OCI-LY3 (cell line): ENCODE measurements at regions not wholly inside any gene's neighbourhood (a gene's known extent, or its start where the extent isn't known, plus 50 kb on each side); places are given as distances from the start of the nearest gene placed in this dataset.
"Not testable (repeated sequence)": the region's sequence is repeated elsewhere in the genome, so short reads cannot be mapped to it uniquely, and the experiment has no call there.

ENCODE experiments used
- H2AFZ ChIP-seq: fragments of 200-600, 300-600 bp; shearing (Covaris generic); 2 replicates; pipeline ENCODE4 v1.6.0; 2014; ENCODE audit warnings: antibody characterized with exemption, low read depth, low read length
- H3K27ac ChIP-seq: fragments of 200-600, 300-600 bp; sonication (generic); 2 replicates; pipeline ENCODE4 v1.5.1; 2014; ENCODE audit warnings: mild to moderate bottlenecking, low read length, moderate library complexity, mixed read lengths
- H3K27me3 ChIP-seq: fragments of 200-600, 300-600 bp; sonication (generic); 2 replicates; pipeline ENCODE4 v1.6.1; 2014; ENCODE audit warnings: low read depth, low read length, mixed read lengths
- H3K36me3 ChIP-seq: fragments of 200-600, 300-600 bp; sonication (generic); replicated peaks from 2 replicates; pipeline ENCODE3; 2014; ENCODE audit warnings: low read depth, low read length, mixed read lengths
- H3K4me1 ChIP-seq: fragments of 300-600, 200-600 bp; sonication (generic); 2 replicates; pipeline ENCODE4 v1.6.1; 2014; ENCODE audit warnings: low read length, mixed read lengths
- H3K4me2 ChIP-seq: fragments of 200-600, 300-600 bp; sonication (generic); 2 replicates; pipeline ENCODE4 v1.6.1; 2014; ENCODE audit warnings: low read length, mixed read lengths
- H3K4me3 ChIP-seq: fragments of 300-600, 200-600 bp; sonication (generic); 2 replicates; pipeline ENCODE4 v1.5.1; 2014; ENCODE audit warnings: antibody characterized with exemption, mild to moderate bottlenecking, low read length, moderate library complexity
- H3K79me2 ChIP-seq: fragments of 300-600, 200-600 bp; shearing (Covaris generic); 2 replicates; pipeline ENCODE4 v1.6.1; 2014; ENCODE audit warnings: mild to moderate bottlenecking, low read length, mixed read lengths
- H3K9ac ChIP-seq: fragments of 300-600, 200-600 bp; shearing (Covaris generic); 2 replicates; pipeline ENCODE4 v1.6.0; 2014; ENCODE audit warnings: mild to moderate bottlenecking, low read length, moderate library complexity
- H3K9me3 ChIP-seq: fragments of 200-600, 300-600 bp; shearing (Covaris generic); 2 replicates; pipeline ENCODE4 v1.6.1; 2014; ENCODE audit warnings: low read length, mixed read lengths; ENCODE audit not compliant: insufficient read depth
- H4K20me1 ChIP-seq: fragments of 200-600, 300-600 bp; sonication (generic); 2 replicates; pipeline ENCODE4 v1.6.1; 2016; ENCODE audit warnings: low read length, mixed read lengths; ENCODE audit not compliant: insufficient read depth
- CTCF ChIP-seq: fragments of 200-600, 300-600 bp; sonication (generic); IDR thresholded peaks from 2 replicates; pipeline ENCODE4 v1.5.1; 2014; ENCODE audit warnings: antibody characterized with exemption, low read length, low read depth
- EZH2phosphoT487 ChIP-seq: fragments of 200-600 bp; shearing (Covaris generic); IDR thresholded peaks from 2 replicates; pipeline ENCODE4 v1.6.1; 2018; ENCODE audit warnings: antibody characterized with exemption, mixed run types, low read depth

- Histone ChIP-seq H3K36me3 (no peaks in the 10 kb centered on the region), H3K9me3 (no peaks in the 10 kb centered on the region), H3K4me1 (peaks cover 10% of the 10 kb centered on the region), H4K20me1 (no peaks in the 10 kb centered on the region), H3K9ac (no peak overlapping the region), H2AFZ (no peak overlapping the region), H3K4me3 (no peak overlapping the region), H3K79me2 (no peaks in the 10 kb centered on the region), H3K27ac (no peak overlapping the region), H3K4me2 (no peak overlapping the region), H3K27me3 (no peaks in the 10 kb centered on the region)
- TF ChIP-seq CTCF = no peak
- TF ChIP-seq EZH2phosphoT487 = no peak
These were observed 147.9 kb upstream of the SEMA3C start for GRCh38 chr7:81066797-81067196.

DNA sequence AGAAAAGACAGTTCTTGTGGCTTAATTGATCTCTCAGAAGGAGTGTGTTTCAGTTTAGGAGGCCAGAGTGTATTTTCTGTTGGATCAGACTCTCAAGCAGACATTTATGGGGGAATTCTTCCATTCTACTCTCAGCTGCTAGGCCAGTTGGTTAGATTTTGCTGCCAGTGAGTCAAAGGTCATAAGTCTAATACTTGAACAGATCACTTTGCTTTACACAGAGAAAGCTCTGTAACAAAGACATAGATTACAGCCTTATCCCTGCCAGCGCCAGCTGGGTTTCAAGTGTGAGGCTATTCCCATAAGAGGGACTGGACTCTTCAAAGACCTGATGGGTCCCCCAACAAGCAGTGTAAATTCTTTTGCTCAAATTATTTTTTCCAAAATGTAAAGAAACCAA is 145.6 kb upstream of the SEMA3C start:
- TF ChIP-seq EZH2phosphoT487 (no peak), CTCF (no peak)
- Histone ChIP-seq H3K9me3 (no peaks in the 10 kb centered on the region), H3K27me3 (no peaks in the 10 kb centered on the region), H3K79me2 (no peaks in the 10 kb centered on the region), H3K4me3 (no peak overlapping the region), H3K4me1 (peaks cover 10% of the 10 kb centered on the region), H3K4me2 (no peak overlapping the region), H3K9ac (no peak overlapping the region), H4K20me1 (no peaks in the 10 kb centered on the region), H3K27ac (no peak overlapping the region), H3K36me3 (no peaks in the 10 kb centered on the region), H2AFZ (no peak overlapping the region)

DNA sequence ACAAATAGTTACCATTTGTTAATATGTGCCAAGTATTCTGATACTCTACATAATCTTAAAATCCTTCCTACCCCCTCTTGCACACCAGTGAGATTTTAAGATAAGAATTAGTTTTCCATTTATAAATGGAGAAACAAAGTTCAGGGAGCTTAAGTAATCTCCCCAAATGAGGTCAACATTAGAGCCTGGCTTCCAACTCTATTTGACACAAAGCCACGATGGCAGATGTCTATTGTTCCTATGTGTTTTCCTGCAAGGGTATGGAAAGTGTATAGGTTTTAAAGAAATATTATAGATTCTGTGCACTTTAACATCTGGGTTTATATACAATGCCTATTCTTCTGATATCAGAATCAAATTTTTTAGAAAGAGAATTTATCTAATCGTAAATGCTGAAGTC is 143.9 kb upstream of the SEMA3C start:
- H3K27ac ChIP-seq = no peak overlapping the region
- H3K4me2 ChIP-seq = no peak overlapping the region
- no peak overlapping the region for H2AFZ ChIP-seq
- no peaks in the 10 kb centered on the region for H3K27me3 ChIP-seq
- TF ChIP-seq EZH2phosphoT487 (no peak), CTCF (no peak)
- no peaks in the 10 kb centered on the region for H4K20me1 ChIP-seq
- H3K4me1 ChIP-seq = peaks cover 10% of the 10 kb centered on the region
- H3K36me3 ChIP-seq = no peaks in the 10 kb centered on the region
- no peaks in the 10 kb centered on the region for H3K9me3 ChIP-seq
- H3K9ac ChIP-seq = no peak overlapping the region
- no peaks in the 10 kb centered on the region for H3K79me2 ChIP-seq
- H3K4me3 ChIP-seq = no peak overlapping the region

- not testable (repeated sequence) for H3K9ac ChIP-seq, H3K4me3 ChIP-seq, H3K4me1 ChIP-seq, H3K27ac ChIP-seq, H3K27me3 ChIP-seq, H4K20me1 ChIP-seq, H3K36me3 ChIP-seq, H3K79me2 ChIP-seq, H3K9me3 ChIP-seq, H2AFZ ChIP-seq, H3K4me2 ChIP-seq
These were observed 138.6 kb upstream of the SEMA3C start for GRCh38 chr7:81057469-81057868.

DNA sequence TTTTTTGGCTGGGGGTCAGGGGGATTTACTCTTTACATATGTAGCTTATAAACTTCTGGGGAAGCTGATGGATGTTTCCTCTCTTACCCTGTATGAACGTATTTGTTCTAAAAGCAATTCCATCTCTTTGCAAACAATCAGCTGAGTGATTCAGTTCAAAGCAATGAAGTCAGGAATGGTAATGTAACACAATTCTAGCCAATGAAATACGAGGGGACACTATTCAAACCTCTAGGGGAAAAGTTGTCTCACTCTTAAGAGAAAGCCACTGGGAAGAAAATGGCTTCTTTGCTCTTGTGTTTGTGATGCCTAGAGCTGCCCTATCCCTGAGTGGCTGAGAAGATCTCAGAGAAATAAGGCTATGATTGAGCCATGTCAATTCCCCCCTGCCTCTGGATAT is 134.8 kb upstream of the SEMA3C start:
- Histone ChIP-seq H3K79me2 (no peaks in the 10 kb centered on the region), H3K9me3 (peaks cover 9% of the 10 kb centered on the region; the same call in 1 of the 2 replicates), H3K4me3 (no peak overlapping the region), H2AFZ (0 out of 2 replicates have a peak overlapping the region, but pooled peaks have one; percentile 18), H3K27ac (no peak overlapping the region), H3K4me2 (no peak overlapping the region), H4K20me1 (no peaks in the 10 kb centered on the region), H3K9ac (no peak overlapping the region), H3K27me3 (no peaks in the 10 kb centered on the region), H3K4me1 (no peaks in the 10 kb centered on the region), H3K36me3 (peaks cover 3% of the 10 kb centered on the region)
- TF ChIP-seq CTCF = no peak
- TF ChIP-seq EZH2phosphoT487 = no peak
